Fibroblast of peridontal ligament (primary cell): ENCODE measurements at regions not wholly inside any gene's neighbourhood (a gene's known extent, or its start where the extent isn't known, plus 50 kb on each side); places are given as distances from the start of the nearest gene placed in this dataset.
"Not testable (repeated sequence)": the region's sequence is repeated elsewhere in the genome, so short reads cannot be mapped to it uniquely, and the experiment has no call there.

Source experiments
- DNase-seq: peaks from one replicate; pipeline ENCODE4 v3.0.0-alpha.2; 2010; ENCODE audit errors: extremely low read depth

DNA sequence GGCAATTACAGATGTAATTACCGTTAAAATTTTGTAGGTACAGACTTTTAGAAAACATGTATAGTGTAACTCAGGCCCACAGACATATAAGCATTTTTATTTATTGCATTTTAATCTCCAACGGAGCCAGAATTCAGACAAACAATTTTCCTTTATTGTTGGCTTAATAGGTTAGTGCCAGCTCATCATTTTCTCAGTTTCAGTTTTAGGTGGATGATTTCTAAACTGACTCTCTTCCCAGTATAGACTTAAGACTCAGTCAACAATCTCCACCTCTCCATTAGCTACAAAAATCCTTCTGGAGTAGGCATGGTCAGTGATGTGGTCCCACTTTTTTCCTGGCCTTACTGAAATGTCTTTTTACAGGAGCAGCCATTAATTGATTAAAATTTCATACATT, 994.6 kb downstream of the TBL1XR1 start:
- no peak for DNase-seq

DNA sequence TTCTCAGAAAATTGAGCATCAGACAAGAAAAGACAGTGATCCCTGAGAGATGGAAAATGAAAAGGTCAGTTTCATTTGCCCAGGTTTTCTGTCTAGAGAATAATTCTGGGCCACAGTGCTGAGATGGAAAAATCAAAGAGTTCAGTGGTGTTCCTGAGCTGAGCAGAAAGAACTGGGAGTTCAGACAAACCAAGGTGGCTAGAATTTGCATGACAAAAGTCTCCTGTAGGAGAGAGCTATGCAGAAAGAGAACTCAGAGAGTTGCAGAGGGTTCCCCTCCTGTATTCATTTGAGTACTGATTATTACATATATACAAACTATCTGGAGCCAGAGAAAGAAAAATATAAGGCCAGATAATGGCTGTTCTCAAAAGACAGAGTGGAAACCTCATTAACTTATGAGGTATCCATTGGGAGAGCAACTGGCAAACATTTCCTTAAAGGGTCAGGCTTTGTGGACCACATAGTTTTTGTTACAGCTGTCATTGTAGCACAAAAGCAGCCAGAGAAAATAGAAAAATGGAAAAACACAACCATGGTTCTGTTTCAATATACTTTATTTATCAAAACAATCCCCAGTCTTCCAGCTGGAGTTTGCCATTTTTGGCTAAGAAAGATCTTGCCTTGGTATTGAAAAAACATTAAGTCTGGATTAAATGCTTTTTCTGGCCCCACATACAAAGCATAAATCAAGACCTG, 1004.1 kb downstream of the TBL1XR1 start:
- no peak for DNase-seq

DNA sequence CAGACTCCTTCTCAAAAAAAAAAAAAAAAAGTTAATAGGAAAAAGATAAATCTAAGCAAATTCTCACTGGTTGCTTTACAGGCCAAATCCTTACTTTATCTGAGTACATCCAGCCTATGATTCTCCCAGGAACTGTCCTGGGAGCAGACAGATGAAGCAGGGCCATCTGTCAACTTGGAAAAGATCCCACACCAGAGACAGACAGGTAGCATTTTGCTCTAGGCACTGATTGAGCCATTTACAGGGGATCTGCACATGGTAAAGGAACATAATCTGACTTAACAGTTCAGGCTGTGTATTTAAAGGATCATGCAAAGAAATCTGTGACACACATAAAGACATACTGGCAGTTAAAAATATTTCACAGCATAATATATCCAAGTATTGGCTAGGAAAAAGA, 1006.5 kb downstream of the TBL1XR1 start:
- DNase-seq = no peak

DNA sequence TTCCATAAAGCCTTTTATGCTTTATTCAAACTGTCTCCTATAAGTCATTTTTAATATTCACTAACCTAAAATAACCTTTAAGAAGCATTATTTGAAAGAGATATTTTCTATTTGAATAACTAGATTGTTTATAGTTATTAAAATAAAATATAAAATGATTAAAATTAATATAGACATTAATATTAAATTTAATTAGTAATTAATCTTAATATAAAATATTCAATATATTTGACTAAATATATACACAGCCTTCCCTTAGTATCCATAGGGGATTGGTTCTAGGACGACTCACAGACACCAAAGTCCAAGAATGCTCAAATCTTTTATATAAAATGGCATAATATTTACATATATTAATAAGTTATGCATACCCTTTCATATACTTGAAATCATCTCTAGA, 1014.1 kb downstream of the TBL1XR1 start:
- DNase-seq = no peak

DNA sequence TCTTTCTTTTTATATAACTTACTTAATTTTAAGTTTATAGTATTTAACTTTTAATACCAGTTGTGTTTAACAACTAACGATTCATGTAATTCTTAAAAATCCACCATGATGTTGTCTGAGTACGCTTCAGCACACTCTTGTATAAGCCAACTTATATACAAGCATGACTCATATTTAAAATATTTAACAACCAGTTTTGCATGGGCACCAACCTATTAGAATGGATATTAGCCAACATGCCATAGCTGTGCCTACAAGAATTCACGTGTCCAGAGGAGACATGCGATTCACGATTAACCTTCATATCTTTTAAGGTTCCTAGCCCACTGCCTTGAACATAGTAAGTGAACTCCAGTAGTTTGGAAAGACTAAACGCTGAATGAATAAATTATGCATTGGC, 1023.2 kb downstream of the TBL1XR1 start:
- DNase-seq = no peak

DNA sequence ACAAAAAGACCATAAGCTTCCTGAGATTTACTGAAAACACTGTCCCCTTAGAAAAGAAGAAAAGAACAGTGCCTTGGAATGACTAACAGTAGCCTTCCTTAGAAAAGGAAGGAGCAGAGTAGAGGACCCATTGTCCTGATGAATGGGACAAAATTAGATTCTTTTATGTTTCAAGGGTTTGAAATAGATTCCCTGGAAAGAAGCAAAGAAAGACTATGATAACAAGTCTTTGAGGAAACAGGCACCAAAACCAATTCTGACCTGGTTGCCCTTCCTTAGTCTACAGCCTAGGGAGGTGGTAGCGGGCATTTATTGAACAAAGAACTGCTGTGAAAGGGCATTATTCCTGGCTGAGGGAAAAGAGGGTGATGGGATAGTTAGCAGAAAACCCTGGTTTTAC, 1024.8 kb downstream of the TBL1XR1 start:
- no peak for DNase-seq

DNA sequence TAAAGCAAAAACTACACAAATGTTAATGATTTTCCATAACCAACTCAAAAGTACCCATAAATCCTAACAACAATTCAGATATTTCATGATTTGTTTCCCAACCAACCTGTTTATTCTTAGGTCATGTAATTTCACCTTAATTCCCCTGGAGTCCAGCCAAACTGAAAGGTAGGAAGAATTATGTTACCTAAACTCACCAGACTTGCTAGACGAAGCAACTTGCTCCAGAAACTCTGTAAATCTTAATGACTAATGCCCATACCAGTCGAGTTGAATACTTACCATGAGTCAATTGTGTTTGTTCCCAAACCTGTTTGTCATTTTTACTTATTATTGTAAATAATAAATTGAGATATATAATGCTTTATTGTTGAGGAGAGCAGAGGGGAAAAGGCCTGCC, 1030.0 kb downstream of the TBL1XR1 start:
- DNase-seq = no peak

DNA sequence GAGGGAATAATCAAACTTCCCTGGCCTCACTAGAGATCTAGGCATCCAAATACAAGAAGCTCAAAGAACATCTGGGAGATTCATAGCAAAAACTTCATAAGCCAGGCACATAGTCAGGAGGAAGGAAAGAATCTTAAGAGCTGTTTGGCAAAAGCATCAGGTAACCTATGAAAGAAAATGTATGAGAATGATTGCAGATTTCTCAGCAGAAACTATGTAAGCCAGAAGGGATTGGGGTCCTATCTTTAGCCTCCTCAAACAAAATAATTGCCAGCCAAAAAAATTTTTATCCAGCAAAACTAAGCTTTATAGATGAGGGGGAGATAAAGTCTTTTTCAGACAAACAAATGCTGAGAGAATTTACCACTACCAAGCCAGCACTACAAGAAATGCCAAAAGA, 1036.3 kb downstream of the TBL1XR1 start:
- no peak for DNase-seq

DNA sequence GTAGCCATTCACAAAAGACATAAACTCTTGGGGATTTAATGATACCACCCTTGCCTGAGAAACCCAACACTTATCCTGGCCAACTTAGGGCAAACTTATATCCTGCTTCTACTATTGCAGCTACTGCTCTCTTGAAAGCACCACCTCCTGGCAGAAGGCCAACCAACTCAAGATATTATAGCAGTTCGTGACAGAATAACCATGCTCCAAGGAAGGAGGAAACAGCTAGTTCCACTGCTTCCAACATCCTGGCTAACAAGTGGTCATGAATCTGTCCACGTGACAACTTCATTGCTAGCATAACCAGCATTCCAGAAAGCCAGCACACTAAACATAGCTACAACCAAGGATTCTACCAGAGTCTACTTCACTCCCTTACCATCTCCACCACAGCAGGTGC, 1037.5 kb downstream of the TBL1XR1 start:
- DNase-seq = no peak

DNA sequence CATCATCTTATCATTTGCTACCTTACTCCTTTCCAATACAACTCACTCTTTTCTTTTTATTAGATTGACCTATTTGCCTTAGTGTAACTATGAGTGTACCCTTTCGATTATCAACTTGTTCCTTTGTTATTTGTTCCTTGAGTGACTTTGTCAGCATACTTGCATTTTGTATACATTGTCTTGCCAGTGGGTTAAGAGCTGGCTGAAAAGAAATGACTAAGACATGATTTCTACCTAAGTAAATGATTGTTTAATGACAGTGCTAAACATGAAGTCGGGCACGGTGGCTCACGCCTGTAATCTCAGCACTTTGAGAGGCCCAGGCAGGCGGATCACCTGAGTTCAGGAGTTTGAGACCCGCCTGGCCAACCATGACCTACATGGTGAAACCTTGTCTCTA, 1042.3 kb downstream of the TBL1XR1 start:
- DNase-seq = no peak

DNA sequence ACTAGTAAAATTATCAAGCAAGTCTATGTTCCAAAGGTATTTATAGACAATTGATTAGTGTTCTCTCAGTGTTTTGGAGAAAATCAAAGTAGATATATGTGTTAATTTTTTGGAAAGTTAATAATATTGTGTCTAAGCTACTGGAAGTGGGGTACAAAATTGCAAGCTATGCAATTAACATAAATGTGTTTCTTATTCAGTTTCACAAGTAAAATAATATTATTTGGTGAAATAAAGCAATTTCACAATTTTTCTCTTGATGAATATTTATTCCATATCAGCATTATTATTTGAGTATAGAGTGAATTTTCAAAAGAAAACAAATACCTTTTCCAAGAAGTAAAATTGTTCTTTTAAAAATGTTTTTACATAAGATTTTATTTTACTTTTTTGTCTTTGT, 1047.7 kb downstream of the TBL1XR1 start:
- DNase-seq = no peak

DNA sequence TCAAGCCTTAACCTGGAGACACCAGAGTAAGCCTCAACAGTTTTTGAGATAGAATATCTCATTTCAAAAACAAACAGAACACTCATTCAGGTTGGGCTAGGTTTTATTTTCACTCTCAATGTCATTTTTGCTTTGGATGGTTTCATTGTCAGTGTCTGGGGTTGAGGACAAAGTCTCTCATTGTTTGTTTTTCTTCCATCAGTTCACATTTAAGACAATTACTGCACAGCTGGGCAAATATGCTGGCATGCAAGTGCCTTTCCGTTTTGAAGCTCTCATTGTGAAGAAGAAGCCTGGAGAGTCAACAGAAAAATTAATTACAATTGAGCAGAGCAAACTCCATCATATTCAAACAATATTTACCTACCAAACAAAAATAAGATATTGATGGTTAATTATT, 1050.0 kb downstream of the TBL1XR1 start:
- no peak for DNase-seq

DNA sequence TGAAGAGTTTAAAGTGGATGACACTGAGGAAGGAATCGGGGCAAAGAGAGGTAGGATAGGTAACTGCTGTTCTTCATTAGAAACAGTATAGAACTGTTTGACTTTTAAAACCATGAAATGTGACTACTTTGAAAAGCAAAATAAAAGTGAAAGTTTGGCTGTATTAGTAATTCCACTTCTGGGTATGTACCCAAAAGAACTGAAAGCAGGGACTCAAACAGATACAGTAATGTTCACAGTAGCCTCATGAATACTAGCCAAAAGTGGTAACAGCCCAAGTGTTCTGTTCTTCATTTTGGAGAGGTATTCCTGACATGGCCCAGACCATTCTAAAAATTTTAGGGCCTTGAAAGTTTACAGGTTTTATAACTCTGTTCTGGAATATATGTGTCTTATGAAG, 1055.4 kb downstream of the TBL1XR1 start:
- peak; percentile 22 for DNase-seq

DNA sequence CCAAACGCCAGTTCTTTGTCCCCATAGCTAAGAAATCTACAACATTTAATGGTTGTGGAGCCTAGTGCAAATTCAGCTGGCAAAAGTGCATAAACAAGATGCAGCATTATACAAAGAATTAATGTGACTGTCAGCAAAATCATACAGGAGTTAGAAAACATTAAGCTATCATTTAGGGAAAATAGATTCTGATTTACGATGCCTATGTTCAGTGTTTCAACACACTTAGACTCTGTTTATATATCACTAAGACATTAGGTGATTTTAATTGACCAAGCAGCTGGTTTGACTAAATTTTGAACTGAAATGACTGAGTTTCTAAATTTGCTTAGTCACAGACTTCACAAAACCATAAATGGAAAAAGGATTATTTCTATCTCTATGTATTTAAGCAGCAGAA, 1076.8 kb downstream of the TBL1XR1 start:
- peak; percentile 16 for DNase-seq

DNA sequence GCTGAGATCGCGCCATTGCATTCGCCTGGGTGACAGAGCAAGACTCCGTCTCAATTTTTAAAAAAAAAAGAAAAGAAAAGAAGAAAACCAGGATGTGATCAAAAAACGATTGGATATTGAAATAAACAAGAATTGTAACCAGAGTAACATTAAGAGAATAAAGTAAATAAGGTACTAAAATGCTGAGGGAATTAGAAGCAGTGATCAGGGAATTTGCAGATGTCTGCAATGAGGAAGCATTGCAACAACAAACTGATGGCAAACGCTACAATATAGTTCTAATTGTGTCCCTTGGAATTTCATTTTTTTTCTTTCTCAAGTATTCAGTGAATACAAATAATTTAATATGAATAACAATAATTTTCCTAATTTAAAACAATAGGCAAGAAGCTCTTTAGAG, 1077.5 kb downstream of the TBL1XR1 start:
- no peak for DNase-seq

DNA sequence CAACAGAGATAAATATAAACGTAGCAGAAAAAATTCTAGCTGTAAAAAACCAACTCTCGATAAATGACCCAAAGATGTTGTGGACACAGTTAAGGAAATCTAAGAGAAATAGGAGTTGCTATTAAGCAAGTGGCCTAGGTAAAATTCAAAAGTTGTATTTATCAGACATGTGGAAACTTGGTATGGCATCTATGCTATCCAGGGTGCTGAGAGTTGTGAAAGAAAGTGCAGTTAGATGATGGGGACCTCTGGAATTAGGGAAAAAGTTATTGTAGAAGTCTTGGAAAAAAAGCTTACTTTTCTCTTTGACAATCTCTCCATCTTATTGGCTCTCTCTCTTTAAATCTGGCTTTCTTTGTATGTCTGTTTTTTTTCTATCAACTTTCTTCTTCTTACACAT, 1090.9 kb downstream of the TBL1XR1 start:
- peak; percentile 18 for DNase-seq

DNA sequence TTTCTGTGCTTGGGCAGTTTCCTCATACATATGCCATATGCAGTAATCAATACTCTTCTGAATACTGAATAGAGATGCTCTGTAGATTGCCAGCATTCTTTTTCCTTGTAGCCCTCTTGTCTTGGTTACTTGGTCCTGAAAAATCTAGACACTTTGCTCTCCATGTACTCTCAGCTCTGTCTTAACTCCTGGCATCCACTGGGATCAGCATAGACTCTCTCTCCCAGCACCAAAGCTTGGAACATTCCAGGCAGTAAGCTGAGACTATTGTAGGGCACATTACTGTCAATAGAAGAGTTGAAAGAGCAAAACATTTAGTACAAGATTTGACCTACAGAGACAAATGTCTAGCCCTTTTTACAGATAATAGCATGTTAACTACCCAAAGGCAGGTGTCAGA, 1100.3 kb downstream of the TBL1XR1 start:
- DNase-seq = no peak

DNA sequence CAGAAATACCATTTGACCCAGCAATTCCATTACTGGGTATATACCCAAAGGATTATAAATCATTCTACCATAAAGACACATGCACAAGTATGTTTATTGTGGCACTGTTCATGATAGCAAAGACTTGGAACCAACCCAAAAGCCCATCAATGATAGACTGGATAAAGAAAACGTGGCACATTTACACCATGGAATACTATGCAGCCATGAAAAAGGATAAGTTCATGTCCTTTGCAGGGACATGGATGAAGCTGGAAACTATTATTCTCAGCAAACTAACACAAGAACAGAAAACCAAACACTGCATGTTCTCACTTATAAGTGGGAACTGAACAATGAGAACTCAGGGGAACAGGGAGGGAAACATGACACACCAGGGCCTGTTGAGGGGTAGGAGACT, 1103.4 kb downstream of the TBL1XR1 start:
- DNase-seq = not testable (repeated sequence)

DNA sequence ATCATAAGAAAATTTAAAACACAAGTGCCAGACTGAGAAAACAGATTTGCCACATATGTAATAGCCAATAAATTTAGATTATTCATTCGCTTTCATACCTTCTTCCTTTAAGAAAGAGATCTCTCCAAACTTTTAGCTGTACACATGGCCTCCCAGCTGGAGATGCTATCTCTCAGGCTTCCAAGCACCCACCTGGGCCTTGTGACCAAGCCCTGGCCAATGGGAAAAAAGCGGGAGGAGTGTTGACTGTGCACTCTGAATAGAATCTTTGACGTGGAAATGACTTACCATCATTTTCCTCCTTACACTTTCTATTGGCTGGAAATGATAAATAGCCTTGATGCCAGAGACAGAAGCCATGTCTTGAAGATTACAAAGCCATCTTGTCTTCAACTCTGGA, 1106.6 kb downstream of the TBL1XR1 start:
- DNase-seq = no peak

DNA sequence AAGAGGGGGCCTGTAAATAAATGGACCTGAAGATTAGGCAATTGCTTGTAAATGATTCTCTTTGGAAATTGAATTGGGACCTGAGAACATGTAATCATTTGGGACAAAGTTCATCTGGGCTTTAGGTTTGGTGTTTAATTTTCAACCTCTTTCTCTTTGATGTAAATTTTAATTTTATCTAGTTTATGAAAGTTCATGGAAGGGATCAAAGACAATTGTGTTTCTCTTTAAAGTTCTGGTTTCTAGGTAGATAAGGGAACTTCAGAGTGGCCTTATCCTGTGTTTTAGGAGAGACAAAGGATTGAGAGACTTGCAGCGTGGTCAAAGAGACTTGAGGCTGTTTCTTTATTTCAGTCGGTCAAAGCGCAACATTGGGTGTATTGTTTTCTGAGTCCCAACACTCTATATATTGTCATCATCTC, 1108.3 kb downstream of the TBL1XR1 start:
- no peak for DNase-seq

DNA sequence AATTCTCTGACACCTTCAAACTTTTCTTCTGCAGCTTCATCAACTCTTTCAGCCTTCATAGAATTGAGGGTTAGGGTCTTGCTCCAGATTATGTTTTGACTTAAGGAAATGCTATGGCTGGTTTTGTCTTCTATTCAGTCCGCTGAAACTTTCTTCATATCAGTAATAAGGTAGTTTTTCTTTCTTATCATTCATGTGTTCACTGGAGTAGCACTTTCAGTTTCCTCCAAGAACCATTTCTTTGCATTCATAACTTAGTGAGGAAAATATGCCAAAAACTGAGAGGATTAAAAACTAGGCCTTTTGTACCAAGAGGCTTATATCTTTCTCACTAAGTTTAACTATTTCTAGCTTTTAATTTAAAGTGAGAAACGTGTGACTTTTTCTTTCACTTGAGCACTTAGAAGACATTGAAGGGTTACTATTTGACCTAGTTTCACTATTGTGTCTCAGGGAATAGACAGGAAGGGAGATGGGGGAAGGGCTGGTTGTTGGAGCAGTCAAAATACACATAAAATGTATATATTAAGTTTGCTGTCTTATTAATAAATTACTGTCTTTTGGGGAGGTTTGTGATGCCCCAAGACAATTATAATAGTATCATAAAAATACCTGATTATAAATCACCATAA, 1110.1 kb downstream of the TBL1XR1 start:
- no peak for DNase-seq

DNA sequence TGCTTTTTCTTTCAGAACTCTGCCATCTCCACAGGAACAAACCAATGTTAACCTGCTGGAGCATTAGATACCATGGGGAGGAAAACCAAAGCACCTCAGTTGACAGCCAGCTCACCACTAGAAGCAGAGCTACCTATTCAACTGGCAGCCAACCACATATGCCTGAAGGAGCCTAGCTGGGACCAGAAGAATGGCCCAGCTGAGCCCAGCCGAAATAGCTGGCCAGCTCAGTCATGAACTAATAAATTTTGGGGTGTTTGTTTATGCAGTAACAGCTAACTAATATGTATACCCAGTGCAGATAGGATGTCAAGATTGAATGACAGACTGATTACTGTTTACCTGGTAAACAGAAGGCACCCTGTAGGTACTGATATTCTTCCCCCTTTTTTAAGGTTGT, 1117.5 kb downstream of the TBL1XR1 start:
- no peak for DNase-seq

DNA sequence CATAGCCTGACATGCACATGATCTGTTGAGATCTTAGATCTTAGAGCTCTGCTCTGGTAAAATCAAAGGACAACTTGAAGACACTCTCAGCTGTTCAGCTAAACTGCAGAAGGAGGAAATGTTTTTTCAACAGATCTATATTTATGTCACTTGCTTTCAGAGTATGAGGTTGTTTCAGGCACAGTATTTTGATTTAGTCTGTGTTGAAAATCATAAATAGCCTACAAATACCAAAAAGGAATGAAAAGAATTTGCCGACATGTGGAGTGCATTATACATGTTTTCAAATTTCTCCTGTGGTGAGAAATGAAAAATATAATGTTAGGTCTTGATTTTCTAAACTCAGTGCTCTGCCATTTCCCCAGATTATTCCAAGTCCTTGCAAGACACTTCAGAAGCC, 1118.4 kb downstream of the TBL1XR1 start:
- DNase-seq = peak; percentile 85

DNA sequence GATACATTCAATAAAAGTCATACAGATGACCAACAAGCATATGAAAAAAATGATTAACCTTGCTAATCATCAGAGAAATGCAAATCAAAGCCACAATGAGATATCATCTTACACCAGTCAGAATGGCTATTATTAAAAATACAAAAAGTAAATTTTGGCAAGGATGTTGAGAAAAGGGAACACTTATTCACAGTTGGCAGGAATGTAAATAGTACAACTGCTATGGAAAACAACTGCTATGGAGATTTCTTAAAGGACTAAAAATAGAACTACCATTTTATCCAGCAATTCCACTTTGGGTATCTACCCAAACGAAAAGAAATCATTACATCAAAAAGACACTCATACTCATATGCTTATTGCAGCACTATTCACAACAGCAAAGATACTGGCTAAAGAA, 1121.8 kb downstream of the TBL1XR1 start:
- DNase-seq = peak; percentile 50
